ENCODE measurements at regions not wholly inside any gene's neighbourhood (a gene's known extent, or its start where the extent isn't known, plus 50 kb on each side); places are given as distances from the start of the nearest gene placed in this dataset.

- no peak overlapping the region for H3K9ac ChIP-seq (ENCODE audit: low read length)
- H3K27ac ChIP-seq (ENCODE audit: low read depth, low read length, poor library complexity, severe bottlenecking): no peak overlapping the region
- no peaks in the 10 kb centered on the region for H3K27me3 ChIP-seq (ENCODE audit: insufficient read depth, low read length)
- no peaks in the 10 kb centered on the region for H3K9me3 ChIP-seq (ENCODE audit: low read length)
- H3K4me1 ChIP-seq (ENCODE audit: insufficient read depth, low read length, severe bottlenecking): no peaks in the 10 kb centered on the region
- H3K9me2 ChIP-seq (ENCODE audit: low read depth, low read length): no peaks in the 10 kb centered on the region
- TF ChIP-seq, protein P1, sequence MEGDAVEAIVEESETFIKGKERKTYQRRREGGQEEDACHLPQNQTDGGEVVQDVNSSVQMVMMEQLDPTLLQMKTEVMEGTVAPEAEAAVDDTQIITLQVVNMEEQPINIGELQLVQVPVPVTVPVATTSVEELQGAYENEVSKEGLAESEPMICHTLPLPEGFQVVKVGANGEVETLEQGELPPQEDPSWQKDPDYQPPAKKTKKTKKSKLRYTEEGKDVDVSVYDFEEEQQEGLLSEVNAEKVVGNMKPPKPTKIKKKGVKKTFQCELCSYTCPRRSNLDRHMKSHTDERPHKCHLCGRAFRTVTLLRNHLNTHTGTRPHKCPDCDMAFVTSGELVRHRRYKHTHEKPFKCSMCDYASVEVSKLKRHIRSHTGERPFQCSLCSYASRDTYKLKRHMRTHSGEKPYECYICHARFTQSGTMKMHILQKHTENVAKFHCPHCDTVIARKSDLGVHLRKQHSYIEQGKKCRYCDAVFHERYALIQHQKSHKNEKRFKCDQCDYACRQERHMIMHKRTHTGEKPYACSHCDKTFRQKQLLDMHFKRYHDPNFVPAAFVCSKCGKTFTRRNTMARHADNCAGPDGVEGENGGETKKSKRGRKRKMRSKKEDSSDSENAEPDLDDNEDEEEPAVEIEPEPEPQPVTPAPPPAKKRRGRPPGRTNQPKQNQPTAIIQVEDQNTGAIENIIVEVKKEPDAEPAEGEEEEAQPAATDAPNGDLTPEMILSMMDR (IDR thresholded peaks at IDR 0.05; ENCODE audit: low read length): no peak
- TF ChIP-seq EZH2 (IDR thresholded peaks at IDR 0.05; ENCODE audit: borderline replicate concordance, low read length): no peak
- no peaks in the 10 kb centered on the region for H3F3A ChIP-seq (ENCODE audit: insufficient read depth, low read length)
- no peaks in the 10 kb centered on the region for H4K20me1 ChIP-seq (ENCODE audit: insufficient read depth, low read length)
- H3K79me2 ChIP-seq (ENCODE audit: insufficient read depth, low read length): no peaks in the 10 kb centered on the region
- H2AFZ ChIP-seq (ENCODE audit: low read length): no peak overlapping the region
- H3K4me2 ChIP-seq (ENCODE audit: low read length): no peak overlapping the region
- no peak overlapping the region for H3K4me3 ChIP-seq (ENCODE audit: low read depth, low read length, poor library complexity, severe bottlenecking)
- H3K36me3 ChIP-seq (ENCODE audit: insufficient read depth, low read length): no peaks in the 10 kb centered on the region
Observed at GRCh38 chr6:112468359-112468758, 121.2 kb downstream of the RFPL4B start.

DNA sequence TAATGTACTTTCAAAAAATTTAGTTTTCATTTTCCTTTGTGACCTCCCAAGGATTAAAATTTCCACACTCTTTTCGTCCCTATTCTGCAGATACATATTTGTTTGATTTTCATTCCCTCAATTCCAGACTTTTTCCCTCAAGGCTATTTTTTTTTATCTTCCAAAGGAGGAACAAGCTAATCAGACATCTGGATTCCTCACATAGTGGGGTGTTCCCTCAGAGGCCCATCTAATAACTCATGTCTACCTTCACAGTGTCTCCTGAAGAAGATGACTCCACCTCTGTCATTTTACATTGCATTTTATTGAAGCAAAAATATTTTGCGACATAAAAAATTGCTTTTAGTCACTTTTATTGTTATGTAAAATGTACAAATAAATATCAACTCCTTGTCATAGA, 122.2 kb downstream of the RFPL4B start:
- H3K4me1 ChIP-seq (ENCODE audit: insufficient read depth, low read length, severe bottlenecking): no peaks in the 10 kb centered on the region
- H3K4me2 ChIP-seq (ENCODE audit: low read length): no peak overlapping the region
- no peak overlapping the region for H2AFZ ChIP-seq (ENCODE audit: low read length)
- H3K9me2 ChIP-seq (ENCODE audit: low read depth, low read length): no peaks in the 10 kb centered on the region
- H3K27me3 ChIP-seq (ENCODE audit: insufficient read depth, low read length): no peaks in the 10 kb centered on the region
- no peaks in the 10 kb centered on the region for H3K9me3 ChIP-seq (ENCODE audit: low read length)
- H4K20me1 ChIP-seq (ENCODE audit: insufficient read depth, low read length): no peaks in the 10 kb centered on the region
- H3K27ac ChIP-seq (ENCODE audit: low read depth, low read length, poor library complexity, severe bottlenecking): no peak overlapping the region
- TF ChIP-seq, protein P1 (IDR thresholded peaks at IDR 0.05; ENCODE audit: low read length): no peak
- no peak for TF ChIP-seq EZH2 (IDR thresholded peaks at IDR 0.05; ENCODE audit: borderline replicate concordance, low read length)
- no peaks in the 10 kb centered on the region for H3F3A ChIP-seq (ENCODE audit: insufficient read depth, low read length)
- no peaks in the 10 kb centered on the region for H3K79me2 ChIP-seq (ENCODE audit: insufficient read depth, low read length)
- H3K9ac ChIP-seq (ENCODE audit: low read length): no peak overlapping the region
- no peak overlapping the region for H3K4me3 ChIP-seq (ENCODE audit: low read depth, low read length, poor library complexity, severe bottlenecking)
- H3K36me3 ChIP-seq (ENCODE audit: insufficient read depth, low read length): no peaks in the 10 kb centered on the region

DNA sequence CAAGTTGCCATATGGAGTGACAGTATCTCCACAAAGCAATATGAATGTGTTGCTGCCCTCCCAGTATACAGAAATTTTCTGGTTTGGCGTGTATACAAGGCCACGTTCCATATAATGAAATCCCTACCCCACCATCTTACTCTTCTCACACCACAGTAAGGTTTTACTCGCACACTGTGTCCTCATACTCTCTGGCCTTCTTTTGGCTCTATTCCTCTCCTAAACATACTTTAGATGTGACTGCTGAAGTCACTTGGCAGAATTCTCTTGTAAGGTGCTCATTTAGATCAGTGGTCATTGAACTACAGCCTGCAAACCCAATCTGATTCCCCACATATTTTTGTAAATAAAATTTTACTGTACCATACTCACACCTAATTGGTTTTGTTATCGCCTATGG, 123.2 kb downstream of the RFPL4B start:
- Histone ChIP-seq H2AFZ (ENCODE audit: low read length) (no peak overlapping the region), H3K79me2 (ENCODE audit: insufficient read depth, low read length) (no peaks in the 10 kb centered on the region), H3K9me2 (ENCODE audit: low read depth, low read length) (no peaks in the 10 kb centered on the region), H3K4me2 (ENCODE audit: low read length) (no peak overlapping the region), H3F3A (ENCODE audit: insufficient read depth, low read length) (no peaks in the 10 kb centered on the region), H3K4me1 (ENCODE audit: insufficient read depth, low read length, severe bottlenecking) (no peaks in the 10 kb centered on the region), H4K20me1 (ENCODE audit: insufficient read depth, low read length) (no peaks in the 10 kb centered on the region), H3K9me3 (ENCODE audit: low read length) (no peaks in the 10 kb centered on the region), H3K27me3 (ENCODE audit: insufficient read depth, low read length) (no peaks in the 10 kb centered on the region), H3K36me3 (ENCODE audit: insufficient read depth, low read length) (no peaks in the 10 kb centered on the region), H3K4me3 (ENCODE audit: low read depth, low read length, poor library complexity, severe bottlenecking) (no peak overlapping the region), H3K27ac (ENCODE audit: low read depth, low read length, poor library complexity, severe bottlenecking) (no peak overlapping the region), H3K9ac (ENCODE audit: low read length) (no peak overlapping the region)
- no peak for TF ChIP-seq EZH2 (IDR thresholded peaks at IDR 0.05; ENCODE audit: borderline replicate concordance, low read length)
- TF ChIP-seq, protein P1 (IDR thresholded peaks at IDR 0.05; ENCODE audit: low read length): no peak
